ENCODE measurements at regions not wholly inside any gene's neighbourhood (a gene's known extent, or its start where the extent isn't known, plus 50 kb on each side); places are given as distances from the start of the nearest gene placed in this dataset.
"Not testable (repeated sequence)": the region's sequence is repeated elsewhere in the genome, so short reads cannot be mapped to it uniquely, and the experiment has no call there.

DNA sequence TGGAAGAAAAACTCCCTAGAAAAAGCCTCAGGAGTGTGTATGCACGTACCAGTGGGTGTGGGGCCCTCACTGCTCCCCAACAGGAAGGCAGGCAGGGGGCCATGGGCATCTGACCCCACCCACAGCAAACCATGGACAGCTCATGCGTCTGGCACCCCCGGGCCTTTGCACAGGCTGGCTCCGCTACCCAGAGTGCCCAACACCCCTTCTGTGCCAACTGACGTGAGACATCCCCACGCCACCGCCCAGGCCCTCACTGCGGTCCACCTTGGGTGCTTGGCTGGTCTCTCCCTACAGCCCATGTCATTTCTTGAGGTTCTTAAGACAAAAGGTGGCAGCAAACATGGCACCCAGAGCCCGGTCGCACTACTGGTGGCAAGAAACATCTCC is 91.4 kb downstream of the NCOR2 start:
- DNase-seq (ENCODE audit: low read depth, low spot score) = no peak

DNA sequence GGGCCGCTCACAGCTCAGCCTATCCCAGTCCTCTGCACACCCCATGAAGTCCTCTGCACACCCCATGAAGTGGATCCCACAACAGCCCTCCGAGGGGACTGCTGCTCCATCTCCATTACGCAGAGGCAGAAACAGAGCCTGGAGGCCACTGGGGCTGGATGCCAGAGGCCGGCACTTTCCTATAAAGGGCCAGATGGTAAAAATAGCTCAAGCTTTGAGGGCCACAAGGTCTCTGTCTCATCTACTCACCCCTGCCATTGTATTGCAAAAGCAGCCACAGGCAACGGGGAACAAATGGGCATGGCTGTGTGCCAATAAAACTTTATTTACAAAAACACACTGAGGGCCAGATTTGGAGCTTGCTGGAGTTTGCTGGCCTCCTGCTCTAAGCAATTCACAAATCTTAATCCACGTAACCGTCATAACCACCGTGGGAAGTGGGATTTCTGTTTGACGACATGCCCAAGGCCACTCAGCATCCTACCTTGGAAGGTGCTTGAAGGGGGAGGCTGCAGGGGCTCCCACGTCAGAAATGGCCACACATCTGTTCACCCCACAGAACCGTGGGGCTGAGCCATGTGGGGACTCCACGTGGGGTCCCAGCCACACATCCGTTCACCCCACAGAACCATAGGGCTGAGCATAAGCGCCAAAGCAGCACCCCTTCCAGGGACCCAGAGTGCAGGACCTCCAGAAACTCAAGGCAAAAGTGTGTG is 92.0 kb downstream of the NCOR2 start:
- DNase-seq (ENCODE audit: low read depth, low spot score) = no peak

DNA sequence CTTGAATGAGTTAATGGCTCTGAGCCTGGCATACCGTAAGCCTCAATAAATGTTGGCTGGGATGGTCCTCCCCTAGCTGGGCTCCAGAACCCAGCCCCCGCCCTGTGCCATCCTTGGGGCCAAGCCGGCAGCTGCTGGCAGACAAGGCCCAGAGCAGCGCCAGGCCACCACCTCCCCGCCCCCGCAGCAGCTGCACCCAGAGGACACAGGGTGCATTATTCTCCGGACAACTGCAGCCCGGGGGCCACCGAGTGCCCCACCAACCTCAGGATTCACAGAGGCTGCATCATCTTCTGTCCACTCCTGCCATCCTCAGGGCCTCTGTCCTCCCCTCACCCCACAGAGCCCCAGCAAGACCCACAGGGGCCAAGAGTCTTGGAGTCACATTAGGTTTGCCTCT is 92.7 kb downstream of the NCOR2 start:
- no peak for DNase-seq (ENCODE audit: low read depth, low spot score)

DNA sequence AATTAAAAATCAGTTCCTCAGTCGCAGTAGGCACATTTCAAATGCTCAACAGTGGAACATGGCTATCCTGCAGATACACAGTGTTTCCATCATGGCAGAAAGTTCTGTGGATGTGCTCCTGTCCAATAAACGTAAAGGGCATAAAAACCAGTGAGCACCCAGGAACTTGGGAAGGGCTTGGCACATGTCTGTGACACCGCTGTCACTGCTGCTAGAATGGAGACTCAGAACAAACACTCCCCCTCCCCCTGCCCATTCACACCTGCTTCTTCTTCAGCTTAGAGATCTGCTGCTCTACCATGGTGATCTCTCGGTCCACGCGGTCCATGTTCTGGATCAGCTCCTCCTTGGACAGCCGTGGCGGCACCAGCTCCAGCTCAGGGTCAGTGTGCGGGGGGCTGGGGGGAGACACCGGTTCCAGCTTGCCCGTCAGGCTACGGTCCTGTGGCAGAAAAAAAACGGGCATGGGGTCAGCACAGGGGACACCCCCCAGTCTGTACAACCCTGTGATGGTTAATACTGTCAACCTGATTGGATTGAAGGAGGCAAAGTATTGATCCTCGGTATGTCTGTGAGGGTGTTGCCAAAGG is 94.6 kb downstream of the NCOR2 start:
- DNase-seq (ENCODE audit: low read depth, low spot score) = no peak

DNA sequence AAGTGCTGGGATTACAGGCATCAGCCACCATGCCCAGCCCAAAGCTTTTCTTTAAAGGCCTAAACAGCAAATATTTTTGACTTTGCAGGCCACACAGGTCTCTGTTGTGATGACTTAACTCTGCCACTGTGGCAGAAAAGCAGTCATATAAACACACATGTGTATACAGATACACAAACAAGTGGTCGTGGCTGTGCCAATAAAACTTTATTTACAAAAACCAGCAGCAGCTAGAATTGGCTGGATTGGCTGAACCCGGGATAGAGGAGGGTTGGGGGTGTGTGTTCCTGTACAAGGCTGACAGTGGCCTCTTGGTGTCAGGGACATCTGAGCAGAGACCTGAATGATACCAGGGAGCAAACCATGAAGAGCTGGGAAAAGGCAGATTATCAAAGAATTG is 95.6 kb downstream of the NCOR2 start:
- no peak for DNase-seq (ENCODE audit: low read depth, low spot score)

DNA sequence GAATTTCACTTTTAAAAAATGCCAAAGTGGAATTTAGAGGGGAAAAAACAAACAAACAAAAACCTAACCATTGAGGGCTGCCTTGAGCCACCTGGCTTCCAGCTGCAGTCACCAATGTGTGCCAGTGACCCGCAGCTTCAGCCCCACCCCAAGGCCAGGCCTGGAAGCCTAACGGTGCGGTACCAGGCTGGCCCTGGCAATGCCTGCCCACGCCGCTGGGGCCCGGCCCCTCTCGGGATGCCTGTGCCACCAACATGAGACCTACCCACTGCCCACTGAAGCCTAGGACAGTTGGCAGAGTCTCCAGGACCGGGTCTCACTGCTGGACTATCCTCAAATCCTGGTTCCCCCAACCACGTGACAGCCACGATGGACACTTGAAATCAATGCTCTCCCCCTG is 96.6 kb downstream of the NCOR2 start:
- DNase-seq (ENCODE audit: low read depth, low spot score) = no peak

DNA sequence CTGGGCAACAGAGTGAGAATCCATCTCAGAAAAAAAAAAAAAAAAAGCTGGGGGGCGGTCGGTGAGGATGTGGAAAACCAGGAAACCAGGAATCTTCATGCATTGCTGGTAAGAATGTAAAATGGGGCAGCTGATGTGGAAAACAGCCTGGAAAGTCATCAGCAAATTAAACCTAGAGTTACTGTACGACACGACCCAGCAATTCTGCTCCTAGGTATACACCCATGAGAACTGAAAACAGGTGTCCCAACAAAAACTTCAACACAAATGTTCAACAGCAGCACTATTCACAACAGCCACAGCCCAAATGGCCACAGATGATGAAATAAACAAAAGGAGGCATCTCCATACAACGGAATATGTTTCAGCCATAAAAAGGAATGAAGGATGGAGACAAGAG is 97.3 kb downstream of the NCOR2 start:
- no peak for DNase-seq (ENCODE audit: low read depth, low spot score)

DNA sequence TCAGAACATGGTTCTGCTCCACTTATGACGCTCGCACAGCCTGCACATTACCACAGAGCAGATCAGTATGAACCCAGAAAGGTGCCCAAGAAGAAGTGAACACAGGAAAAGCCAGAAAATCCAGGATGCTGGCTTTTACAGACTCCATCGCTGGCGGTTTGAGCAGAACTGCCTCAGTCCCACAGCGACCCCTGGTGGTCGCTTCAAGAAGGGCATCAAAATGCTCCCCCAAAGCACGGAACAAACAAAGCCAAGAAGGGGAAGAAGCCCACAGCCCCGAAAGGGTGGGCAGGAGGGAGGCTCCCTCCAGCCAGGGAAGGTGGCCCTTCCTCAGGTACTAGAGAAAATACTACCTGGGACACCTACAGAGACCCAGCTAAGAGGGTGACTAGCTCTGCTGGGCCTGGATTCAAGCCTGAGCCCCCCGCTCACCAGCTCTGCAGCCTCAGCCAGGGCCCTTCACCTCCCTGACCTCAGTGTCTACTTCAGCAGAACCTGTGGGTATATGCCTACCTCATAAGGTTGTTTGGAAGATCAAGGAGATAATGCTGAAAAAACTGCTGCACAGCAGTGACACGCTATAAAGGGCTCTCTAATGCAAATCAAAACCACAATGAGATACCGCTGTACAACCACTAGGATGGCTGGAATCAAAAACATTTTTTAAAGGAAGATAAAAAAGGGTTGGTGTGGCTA is 98.1 kb downstream of the NCOR2 start:
- no peak for DNase-seq (ENCODE audit: low read depth, low spot score)

DNA sequence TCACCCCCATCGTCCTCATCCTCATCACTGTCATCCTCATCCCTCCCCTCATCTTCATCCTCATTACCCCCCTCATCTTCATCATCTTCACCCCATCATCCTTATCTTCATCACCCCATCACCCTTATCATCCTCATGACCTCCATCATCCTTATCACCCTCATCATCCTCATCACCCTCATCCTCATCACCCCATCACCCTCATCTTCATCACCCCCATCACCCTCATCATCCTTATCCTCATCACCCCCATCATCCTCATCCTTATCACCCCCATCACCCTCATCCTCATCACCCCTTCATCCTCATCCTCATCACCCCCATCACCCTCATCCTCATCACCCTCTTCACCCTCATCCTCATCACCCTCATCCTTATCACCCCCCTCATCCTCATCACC is 99.9 kb downstream of the NCOR2 start:
- not testable (repeated sequence) for DNase-seq (ENCODE audit: low read depth, low spot score)

DNA sequence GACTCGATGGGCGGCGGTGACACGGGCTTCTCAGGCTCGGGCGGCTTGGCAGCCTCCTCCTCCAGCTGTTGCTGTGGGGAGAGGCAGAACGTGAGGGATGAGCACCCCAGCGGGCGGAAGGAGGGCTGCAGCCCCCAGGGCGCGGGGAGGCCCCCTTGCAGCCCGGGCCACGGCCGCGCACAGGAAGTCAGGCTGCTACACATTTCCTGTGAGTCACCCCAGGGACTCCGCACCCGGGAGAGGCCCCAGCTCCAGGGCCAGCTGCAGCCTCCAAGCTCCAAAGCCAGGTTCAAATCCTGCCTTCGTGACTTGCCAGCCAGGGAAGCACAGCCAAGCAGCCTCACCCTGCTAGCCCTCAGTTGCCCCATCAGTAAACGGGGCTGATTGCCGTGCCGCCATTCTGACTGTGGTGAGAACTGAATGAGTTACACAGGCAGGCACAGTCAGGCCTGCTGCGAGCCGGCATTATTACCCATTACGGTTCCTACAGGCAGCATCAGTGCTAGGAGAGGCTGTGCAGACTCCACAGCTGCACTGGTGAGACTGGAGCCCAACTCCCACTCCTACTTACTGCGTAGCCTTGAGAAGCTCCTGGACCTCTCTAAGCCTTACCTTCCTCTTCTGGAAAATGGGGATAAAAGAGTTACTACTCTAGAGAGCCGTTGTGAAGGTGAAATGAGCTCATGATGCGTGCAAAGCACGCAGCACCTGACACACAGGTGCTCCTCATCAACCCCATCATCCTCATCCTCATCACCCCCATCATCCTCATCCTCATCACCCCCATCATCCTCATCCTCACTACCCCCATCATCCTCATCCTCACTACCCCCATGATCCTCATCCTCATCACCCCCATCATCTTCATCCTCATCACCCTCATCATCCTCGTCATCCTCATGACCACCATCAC is 100.9 kb downstream of the NCOR2 start:
- DNase-seq (ENCODE audit: low read depth, low spot score) = no peak

DNA sequence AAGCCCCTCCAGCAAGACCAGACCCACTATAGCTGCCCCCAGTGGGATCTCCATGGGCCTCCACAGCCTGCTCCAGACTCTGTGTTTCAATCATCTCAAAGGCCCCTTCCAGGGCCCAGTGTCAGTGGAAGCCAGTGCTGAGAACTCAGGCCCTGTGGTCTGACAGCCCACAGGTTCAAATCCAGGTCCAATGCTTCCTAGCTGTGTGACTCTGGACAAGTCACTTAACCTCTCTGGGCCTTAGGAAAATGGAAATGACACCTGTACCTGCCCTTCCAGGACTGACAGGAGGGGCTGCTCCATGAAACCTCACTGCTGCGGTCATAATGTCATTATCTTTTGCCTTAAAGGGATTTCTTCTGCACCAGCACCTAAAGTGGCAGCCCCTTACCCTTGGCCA is 101.9 kb downstream of the NCOR2 start:
- no peak for DNase-seq (ENCODE audit: low read depth, low spot score)

DNA sequence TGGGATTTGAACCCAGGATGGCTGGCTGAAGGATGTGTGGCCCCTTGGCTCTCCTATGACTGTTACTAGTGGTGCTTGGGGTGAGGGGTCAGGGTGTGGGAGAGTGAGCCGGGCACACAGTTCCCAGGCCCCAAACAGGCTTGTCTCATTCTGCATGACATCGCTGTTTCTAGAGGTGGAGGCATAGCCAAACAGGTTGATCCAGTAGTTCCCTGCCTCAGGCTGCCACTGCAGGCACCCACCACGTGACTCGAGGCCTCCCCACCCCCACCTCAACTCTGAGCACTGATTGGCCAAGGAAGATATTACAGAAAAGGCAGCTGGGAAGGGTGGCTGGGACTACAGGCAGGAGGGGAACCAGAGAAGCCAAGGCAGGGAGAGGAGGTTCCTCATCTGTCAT is 102.6 kb downstream of the NCOR2 start:
- no peak for DNase-seq (ENCODE audit: low read depth, low spot score)

DNA sequence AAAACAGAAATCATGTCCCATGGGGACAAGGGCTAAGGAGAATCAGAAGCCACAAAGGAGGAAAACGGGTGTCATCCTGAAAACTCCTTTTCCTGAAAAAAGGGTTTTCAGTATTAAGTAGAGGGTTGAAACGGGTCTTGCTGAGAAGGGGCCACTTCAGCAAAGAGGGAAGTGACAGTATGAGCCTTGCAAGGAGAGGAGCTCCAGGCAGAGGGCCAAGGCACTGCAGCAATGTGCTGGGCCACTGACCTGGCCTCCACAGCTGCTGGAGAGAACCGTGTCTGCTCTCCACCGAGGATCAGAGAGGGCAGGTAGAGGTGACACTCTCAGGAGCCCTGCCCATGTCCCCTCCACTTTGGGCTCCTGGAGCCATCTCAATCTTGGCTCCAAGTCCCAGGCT is 103.3 kb downstream of the NCOR2 start:
- no peak for DNase-seq (ENCODE audit: low read depth, low spot score)

DNA sequence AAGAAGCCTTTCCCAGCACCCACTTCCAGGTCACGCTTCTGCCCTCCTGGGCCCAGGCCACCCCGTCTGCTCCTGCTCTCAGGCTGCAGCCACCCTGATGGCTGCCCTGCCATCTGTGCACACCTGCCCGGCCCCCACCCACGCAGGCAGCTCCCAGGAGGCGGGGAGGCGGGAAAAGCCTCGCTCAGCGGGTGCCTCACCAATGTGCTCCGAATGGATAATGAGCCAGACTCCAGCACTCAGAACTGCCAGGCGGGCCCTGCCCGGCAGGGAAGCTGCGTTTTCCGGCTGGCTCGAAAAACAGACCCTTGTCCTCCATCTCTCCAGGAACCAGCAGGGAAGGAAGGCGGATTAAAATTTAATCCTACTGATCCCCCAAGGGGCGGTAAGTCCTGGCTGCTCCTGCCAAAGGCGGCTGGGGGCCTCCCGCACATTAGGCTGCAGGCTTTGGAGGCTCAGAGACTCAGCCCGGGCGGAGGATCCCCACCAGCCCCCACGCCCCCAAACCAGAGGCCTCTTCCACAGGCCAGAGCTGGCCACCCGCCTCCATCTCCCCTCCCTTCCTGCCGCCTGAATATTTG is 104.0 kb downstream of the NCOR2 start:
- no peak for DNase-seq (ENCODE audit: low read depth, low spot score)

DNA sequence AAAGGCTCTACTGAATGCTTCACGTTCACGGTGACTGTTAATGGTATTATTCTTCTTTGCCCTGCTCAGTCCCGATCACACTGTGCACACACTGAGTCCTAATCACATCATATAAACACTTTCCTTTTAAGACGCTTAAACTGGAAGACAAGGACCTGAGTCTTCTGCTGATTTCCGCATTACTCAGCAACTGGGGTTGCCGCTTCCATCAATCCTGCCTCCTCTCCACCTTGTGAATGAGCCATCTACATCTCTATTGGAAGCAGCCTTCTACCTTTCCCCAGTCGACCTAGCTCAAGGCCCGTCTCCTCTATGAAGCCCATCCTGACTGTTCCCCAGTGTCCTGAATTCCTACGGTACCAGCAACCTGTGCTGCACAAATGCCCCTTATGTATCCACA is 104.7 kb downstream of the NCOR2 start:
- DNase-seq (ENCODE audit: low read depth, low spot score) = no peak

DNA sequence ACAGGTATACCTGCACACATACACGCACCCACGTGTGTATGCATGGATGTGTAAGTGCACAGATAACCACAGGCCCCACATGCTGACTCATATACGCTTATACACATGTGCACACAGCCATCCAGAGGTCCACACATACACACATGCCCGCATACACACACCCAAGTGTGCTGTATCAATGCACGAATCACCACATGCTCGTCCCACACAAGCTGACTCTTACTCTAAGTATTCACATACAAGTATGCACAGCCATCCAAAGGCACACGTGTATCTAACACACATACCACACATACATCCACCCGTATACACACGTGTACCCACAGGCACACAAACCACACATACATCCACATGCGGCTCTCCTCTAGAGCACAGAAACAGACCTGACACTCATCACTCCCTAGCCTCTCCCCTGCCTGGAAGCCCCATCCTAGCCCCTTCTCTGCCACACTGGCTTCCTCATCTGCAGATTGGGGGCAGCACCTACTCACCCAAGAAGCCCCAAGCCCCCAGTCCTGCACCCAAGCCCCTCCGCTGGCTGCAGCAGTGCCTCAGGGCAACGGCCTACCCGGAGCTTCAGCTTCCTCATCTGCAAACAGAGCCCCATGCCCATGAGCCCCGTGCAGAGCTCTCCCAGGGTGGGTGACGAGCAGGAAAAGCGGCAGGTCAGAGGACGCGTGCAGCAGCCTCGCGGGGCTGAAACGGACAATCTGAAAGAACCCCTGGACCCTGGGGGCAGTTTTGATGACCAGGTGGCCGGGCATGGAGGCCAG is 105.4 kb downstream of the NCOR2 start:
- no peak for DNase-seq (ENCODE audit: low read depth, low spot score)

DNA sequence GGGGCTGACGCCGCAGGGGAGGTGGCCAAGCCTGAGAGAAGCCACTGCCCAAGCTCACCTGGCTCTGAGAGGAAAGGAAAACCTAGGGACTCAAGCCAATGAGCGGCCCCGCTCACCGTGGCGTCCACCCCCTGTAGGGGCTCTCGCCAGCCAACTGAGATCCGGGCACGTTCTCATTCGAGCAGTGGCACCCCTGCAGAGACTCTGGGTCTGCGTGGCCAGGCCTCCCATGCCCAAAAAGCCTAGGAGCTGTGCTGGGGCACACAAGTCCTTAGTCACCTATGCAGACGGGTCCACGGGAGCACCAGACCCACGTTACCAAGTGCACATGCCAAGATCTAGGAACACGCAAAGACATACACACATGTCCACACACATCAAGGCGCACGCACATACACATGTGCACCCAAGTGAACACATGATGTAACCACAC is 106.2 kb downstream of the NCOR2 start:
- no peak for DNase-seq (ENCODE audit: low read depth, low spot score)

DNA sequence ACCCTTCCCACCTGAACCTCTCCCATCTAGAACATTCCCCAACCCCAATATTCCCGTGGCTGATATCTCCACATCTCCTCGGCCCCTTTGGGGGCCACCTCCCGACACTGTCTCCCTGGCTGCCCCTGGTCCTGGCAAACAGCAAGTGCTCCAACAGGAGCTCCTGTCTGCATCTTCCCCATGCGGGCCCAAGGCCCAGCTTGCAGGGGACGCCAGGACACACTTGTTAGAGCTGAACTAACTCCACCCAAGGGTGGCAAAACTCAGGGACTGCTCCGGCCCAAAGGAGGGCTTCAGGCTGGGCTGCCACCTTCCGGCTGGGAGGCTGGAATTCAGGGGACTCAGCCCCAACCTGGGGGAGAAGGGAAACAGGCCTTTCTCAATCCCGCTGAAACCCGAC is 106.6 kb downstream of the NCOR2 start:
- no peak for DNase-seq (ENCODE audit: low read depth, low spot score)

DNA sequence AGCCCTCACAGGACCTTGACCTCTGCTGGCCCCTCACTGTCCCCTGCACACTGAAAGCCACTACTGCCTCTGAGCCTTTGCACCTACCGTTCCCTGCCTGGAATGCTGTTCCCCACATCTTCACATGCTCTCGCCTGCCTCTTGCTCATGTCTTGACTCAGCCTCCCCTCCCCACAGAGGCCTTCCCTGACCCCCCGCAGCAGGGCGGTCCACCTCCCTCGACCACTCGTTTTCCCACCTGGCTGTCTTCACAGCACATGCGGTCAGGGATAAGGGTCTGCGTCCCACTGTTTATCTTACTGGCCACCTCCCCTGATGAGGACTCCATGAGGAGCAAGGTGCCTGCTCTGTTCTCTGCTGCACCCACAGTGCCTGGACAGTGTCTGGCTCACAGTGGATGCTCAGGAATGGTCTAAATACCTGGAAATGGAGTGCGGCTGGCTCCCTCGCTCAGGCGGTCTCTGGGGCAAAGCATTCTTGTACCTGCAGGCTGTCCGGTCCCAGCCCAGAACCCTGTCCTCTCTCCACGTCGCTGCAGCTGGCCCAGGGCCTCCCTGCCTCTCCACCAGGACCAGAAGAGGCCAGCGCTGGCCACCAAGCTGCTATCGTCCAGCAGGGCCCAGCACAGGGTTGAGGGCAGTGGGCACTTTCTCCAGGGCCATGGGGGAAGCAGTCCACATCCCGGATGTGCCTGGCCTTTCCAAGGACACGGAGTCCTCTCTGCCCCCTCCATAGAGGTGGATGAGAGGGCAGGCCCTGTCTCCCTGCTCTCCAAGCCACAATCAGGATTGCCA is 107.4 kb downstream of the NCOR2 start:
- DNase-seq (ENCODE audit: low read depth, low spot score) = no peak

Measured in iPS DF 19.7 (cell line).